ENCODE measurements at regions not wholly inside any gene's neighbourhood (a gene's known extent, or its start where the extent isn't known, plus 50 kb on each side); places are given as distances from the start of the nearest gene placed in this dataset.

- TF ChIP-seq EZH2 (IDR thresholded peaks at IDR 0.05) (no peak), FOXP2 (optimal IDR thresholded peaks at IDR 0.05; ENCODE audit: control extremely low read depth, extremely low read length, insufficient read depth) (no peak), POLR2AphosphoS5 (IDR thresholded peaks at IDR 0.05; ENCODE audit: borderline replicate concordance, low read depth, low read length) (no peak)
Observed at GRCh38 chr4:181323061-181323460, 920.1 kb upstream of the TENM3 start.
